Naive thymus-derived CD8-positive, alpha-beta T cell (primary cell): ENCODE measurements at regions not wholly inside any gene's neighbourhood (a gene's known extent, or its start where the extent isn't known, plus 50 kb on each side); places are given as distances from the start of the nearest gene placed in this dataset.
"Not testable (repeated sequence)": the region's sequence is repeated elsewhere in the genome, so short reads cannot be mapped to it uniquely, and the experiment has no call there.

Source experiments
- ATAC-seq, 2 donors: fragments of 150-1000 bp; cut with Tn5 transposase in 1 of 2; sonication (Bioruptor Pico), chemical (Tn5 transposase) in 1 of 2; 1 replicate in 1 of 2; 2 replicates in 1 of 2; pipeline ENCODE4 v1.10.0; 2021; ENCODE audit warnings: mild to moderate bottlenecking in 2 of 2, moderate library complexity in 2 of 2
- POLR2A ChIA-PET: fragments of 350-600 bp; sonication (Branson Sonifier 250); formaldehyde crosslinking; loops from one replicate; lab custom pipeline; 2021; ENCODE audit warnings: antibody characterized with exemption; lab: Charles Lee
- DNase-seq, 10 donors: peaks; one replicate each; pipeline versions ENCODE4 v3.0.0 to v3.0.0-alpha.2; 2020 to 2022
- H3K27ac Mint-ChIP-seq, 10 donors: one replicate each; pipeline ENCODE4 v1.8.0; 2020 to 2022; ENCODE audit warnings: mild to moderate bottlenecking in 10 of 10, mixed read lengths in 10 of 10, moderate library complexity in 4 of 10, inconsistent platforms in 1 of 10
- H3K27me3 Mint-ChIP-seq, 5 donors: one replicate each; pipeline ENCODE4 v1.8.0; 2021 to 2022; ENCODE audit warnings: mixed read lengths in 5 of 5
- H3K36me3 Mint-ChIP-seq, 3 donors: one replicate each; pipeline ENCODE4 v1.8.0; 2020 to 2022; ENCODE audit warnings: mixed read lengths in 3 of 3, mild to moderate bottlenecking in 2 of 3, inconsistent platforms in 1 of 3
- H3K4me1 Mint-ChIP-seq, 4 donors: one replicate each; pipeline ENCODE4 v1.8.0; 2021 to 2022; ENCODE audit warnings: mixed read lengths in 4 of 4
- H3K4me3 Mint-ChIP-seq, 10 donors: one replicate each; pipeline ENCODE4 v1.8.0; 2020 to 2022; ENCODE audit warnings: mild to moderate bottlenecking in 10 of 10, mixed read lengths in 10 of 10, moderate library complexity in 6 of 10, inconsistent platforms in 1 of 10
- H3K9me3 Mint-ChIP-seq, 9 donors: one replicate each; pipeline ENCODE4 v1.8.0; 2020 to 2022; ENCODE audit warnings: mixed read lengths in 9 of 9, mild to moderate bottlenecking in 3 of 9, inconsistent platforms in 1 of 9, moderate library complexity in 1 of 9

- no peak overlapping the region for H3K4me3 Mint-ChIP-seq
- H3K4me1 Mint-ChIP-seq, result no peaks in the 10 kb centered on the region
- ATAC-seq (no peak), DNase-seq (no peak)
- H3K27me3 Mint-ChIP-seq, result peaks cover 0 to 4% (median 0%) of the 10 kb centered on the region in 5 donors
- POLR2A ChIA-PET, result no interaction called here
- H3K27ac Mint-ChIP-seq, result no peak overlapping the region
- no peaks in the 10 kb centered on the region for H3K36me3 Mint-ChIP-seq
- H3K9me3 Mint-ChIP-seq, result peaks cover 0 to 3% (median 0%) of the 10 kb centered on the region in 9 donors
These were observed 198.1 kb upstream of the F9 start for GRCh38 chrX:139332441-139332840.

GRCh38 chrX:139327355-139327754 is 203.2 kb upstream of the F9 start:
- peaks cover 0 to 8% (median 0%) of the 10 kb centered on the region in 9 donors for H3K9me3 Mint-ChIP-seq
- H3K27me3 Mint-ChIP-seq, result peaks cover 0 to 4% (median 0%) of the 10 kb centered on the region in 5 donors
- H3K4me1 Mint-ChIP-seq, result no peaks in the 10 kb centered on the region
- no peaks in the 10 kb centered on the region for H3K36me3 Mint-ChIP-seq
- POLR2A ChIA-PET, result no interaction called here
- DNase-seq (no peak), ATAC-seq (no peak)
- no peak overlapping the region for H3K27ac Mint-ChIP-seq
- H3K4me3 Mint-ChIP-seq, result no peak overlapping the region

- ATAC-seq, result no peak
- Mint-ChIP-seq H3K4me3 (no peak overlapping the region), H3K36me3 (no peaks in the 10 kb centered on the region)
These were observed 205.8 kb upstream of the F9 start for GRCh38 chrX:139324756-139325155.

GRCh38 chrX:139320661-139321354 is 209.7 kb upstream of the F9 start:
- H3K4me3 Mint-ChIP-seq, H3K9me3 Mint-ChIP-seq, H3K36me3 Mint-ChIP-seq, H3K27me3 Mint-ChIP-seq, ATAC-seq, POLR2A ChIA-PET, DNase-seq, H3K27ac Mint-ChIP-seq, H3K4me1 Mint-ChIP-seq: not testable (repeated sequence)

More at GRCh38 chrX:139324756-139325155, 205.8 kb upstream of the F9 start:
- Mint-ChIP-seq H3K27me3 (peaks cover 0 to 4% (median 0%) of the 10 kb centered on the region in 5 donors), H3K4me1 (no peaks in the 10 kb centered on the region), H3K27ac (no peak overlapping the region), H3K9me3 (peaks cover 0 to 5% (median 0%) of the 10 kb centered on the region in 9 donors)
- POLR2A ChIA-PET, result no interaction called here
- no peak for DNase-seq

GRCh38 chrX:139306675-139307074 is 223.9 kb upstream of the F9 start:
- H3K4me3 Mint-ChIP-seq, POLR2A ChIA-PET, DNase-seq, H3K27me3 Mint-ChIP-seq, H3K27ac Mint-ChIP-seq, ATAC-seq, H3K4me1 Mint-ChIP-seq: not testable (repeated sequence)
- H3K36me3 Mint-ChIP-seq, result peaks cover 0 to 25% (median 0%) of the 10 kb centered on the region in 3 donors
- peaks cover 0 to 35% (median 12%) of the 10 kb centered on the region in 9 donors for H3K9me3 Mint-ChIP-seq

GRCh38 chrX:139304471-139304870 is 226.1 kb upstream of the F9 start:
- DNase-seq, result no peak
- Mint-ChIP-seq H3K27ac (peak overlapping the region in 1 of 10 donors; percentile 44), H3K27me3 (no peaks in the 10 kb centered on the region), H3K36me3 (peaks cover 0 to 25% (median 0%) of the 10 kb centered on the region in 3 donors), H3K4me1 (no peaks in the 10 kb centered on the region), H3K4me3 (no peak overlapping the region), H3K9me3 (peaks cover 0 to 35% (median 12%) of the 10 kb centered on the region in 9 donors)
- no peak for ATAC-seq
- POLR2A ChIA-PET, result no interaction called here

GRCh38 chrX:139299309-139299708 is 231.2 kb upstream of the F9 start:
- Mint-ChIP-seq H3K4me1 (no peaks in the 10 kb centered on the region), H3K27me3 (peaks cover 0 to 6% (median 0%) of the 10 kb centered on the region in 5 donors), H3K36me3 (no peaks in the 10 kb centered on the region), H3K4me3 (no peak overlapping the region), H3K9me3 (peaks cover 0 to 3% (median 0%) of the 10 kb centered on the region in 9 donors), H3K27ac (no peak overlapping the region)
- DNase-seq (no peak), ATAC-seq (no peak)
- POLR2A ChIA-PET, result no interaction called here

GRCh38 chrX:139298437-139298836 is 232.1 kb upstream of the F9 start:
- no peak for DNase-seq
- H3K36me3 Mint-ChIP-seq, result no peaks in the 10 kb centered on the region
- H3K27me3 Mint-ChIP-seq, result peaks cover 0 to 9% (median 0%) of the 10 kb centered on the region in 5 donors
- ATAC-seq, result no peak
- H3K9me3 Mint-ChIP-seq, result peaks cover 0 to 3% (median 0%) of the 10 kb centered on the region in 9 donors
- no peaks in the 10 kb centered on the region for H3K4me1 Mint-ChIP-seq
- no peak overlapping the region for H3K27ac Mint-ChIP-seq
- POLR2A ChIA-PET, result no interaction called here
- H3K4me3 Mint-ChIP-seq, result no peak overlapping the region

GRCh38 chrX:139297638-139298037 is 232.9 kb upstream of the F9 start:
- Mint-ChIP-seq H3K9me3 (peaks cover 0 to 3% (median 0%) of the 10 kb centered on the region in 9 donors), H3K36me3 (no peaks in the 10 kb centered on the region)
- POLR2A ChIA-PET, result no interaction called here

GRCh38 chrX:139293991-139294390 is 236.5 kb upstream of the F9 start:
- POLR2A ChIA-PET, result no interaction called here
- ATAC-seq, result no peak
- no peak for DNase-seq

More at GRCh38 chrX:139297638-139298037, 232.9 kb upstream of the F9 start:
- H3K4me1 Mint-ChIP-seq, result no peaks in the 10 kb centered on the region
- H3K27me3 Mint-ChIP-seq, result peaks cover 0 to 9% (median 0%) of the 10 kb centered on the region in 5 donors
- no peak overlapping the region for H3K4me3 Mint-ChIP-seq
- DNase-seq (no peak), ATAC-seq (no peak)
- no peak overlapping the region for H3K27ac Mint-ChIP-seq

GRCh38 chrX:139290310-139290709 is 240.2 kb upstream of the F9 start:
- POLR2A ChIA-PET, result no interaction called here
- peaks cover 0 to 9% (median 0%) of the 10 kb centered on the region in 5 donors for H3K27me3 Mint-ChIP-seq

More at GRCh38 chrX:139293991-139294390, 236.5 kb upstream of the F9 start:
- Mint-ChIP-seq H3K9me3 (peaks cover 0 to 3% (median 0%) of the 10 kb centered on the region in 9 donors), H3K27ac (no peak overlapping the region), H3K27me3 (peaks cover 0 to 9% (median 0%) of the 10 kb centered on the region in 5 donors), H3K4me3 (no peak overlapping the region), H3K4me1 (no peaks in the 10 kb centered on the region), H3K36me3 (no peaks in the 10 kb centered on the region)

GRCh38 chrX:139287155-139287924 is 243.2 kb upstream of the F9 start:
- DNase-seq, result no peak
- Mint-ChIP-seq H3K9me3 (peaks cover 0 to 8% (median 2%) of the 10 kb centered on the region in 9 donors), H3K36me3 (no peaks in the 10 kb centered on the region), H3K4me3 (no peak overlapping the region), H3K4me1 (no peaks in the 10 kb centered on the region), H3K27me3 (no peaks in the 10 kb centered on the region), H3K27ac (no peak overlapping the region)
- POLR2A ChIA-PET, result no interaction called here
- ATAC-seq, result no peak

More at GRCh38 chrX:139290310-139290709, 240.2 kb upstream of the F9 start:
- Mint-ChIP-seq H3K9me3 (peaks cover 0 to 3% (median 0%) of the 10 kb centered on the region in 9 donors), H3K4me3 (no peak overlapping the region), H3K4me1 (no peaks in the 10 kb centered on the region), H3K27ac (no peak overlapping the region), H3K36me3 (no peaks in the 10 kb centered on the region)
- ATAC-seq (no peak), DNase-seq (no peak)

- Mint-ChIP-seq H3K27ac (no peak overlapping the region), H3K4me1 (no peaks in the 10 kb centered on the region), H3K4me3 (no peak overlapping the region), H3K36me3 (no peaks in the 10 kb centered on the region), H3K9me3 (peaks cover 0 to 8% (median 2%) of the 10 kb centered on the region in 9 donors), H3K27me3 (no peaks in the 10 kb centered on the region)
- DNase-seq (no peak), ATAC-seq (no peak)
- POLR2A ChIA-PET, result no interaction called here
These were observed 244.2 kb upstream of the F9 start for GRCh38 chrX:139286342-139286741.
